Activated effector memory CD4-positive, alpha-beta T cell treated with anti-CD3 and anti-CD28 coated beads, Interleukin-2, amount 50 U/mL, for 16 hours (primary cell): ENCODE measurements at regions not wholly inside any gene's neighbourhood (a gene's known extent, or its start where the extent isn't known, plus 50 kb on each side); places are given as distances from the start of the nearest gene placed in this dataset.

Experiments
- DNase-seq: peaks from one replicate; pipeline ENCODE4 v3.0.0-alpha.2; 2020

- no peak for DNase-seq
Observed at GRCh38 chr4:108398316-108398715, 222.1 kb upstream of the RPL34 start.

- DNase-seq, result no peak
Observed at GRCh38 chr4:108397850-108398249, 222.5 kb upstream of the RPL34 start.

- DNase-seq, result no peak
Observed at GRCh38 chr4:108396900-108397497, 223.4 kb upstream of the RPL34 start.

- no peak for DNase-seq
Observed at GRCh38 chr4:108395786-108396185, 224.6 kb upstream of the RPL34 start.

GRCh38 chr4:108393890-108394472 is 225.2 kb upstream of the LEF1 start:
- no peak for DNase-seq

- no peak for DNase-seq
Observed at GRCh38 chr4:108391701-108392455, 223.1 kb upstream of the LEF1 start.

GRCh38 chr4:108385076-108385475 is 216.3 kb upstream of the LEF1 start:
- no peak for DNase-seq

- DNase-seq, result no peak
Observed at GRCh38 chr4:108384544-108384943, 215.8 kb upstream of the LEF1 start.

- DNase-seq, result no peak
Observed at GRCh38 chr4:108383157-108383556, 214.4 kb upstream of the LEF1 start.

GRCh38 chr4:108382751-108383150 is 214.0 kb upstream of the LEF1 start:
- DNase-seq, result no peak

GRCh38 chr4:108378164-108378563 is 209.4 kb upstream of the LEF1 start:
- DNase-seq, result no peak

GRCh38 chr4:108377021-108377420 is 208.3 kb upstream of the LEF1 start:
- DNase-seq, result no peak

GRCh38 chr4:108375434-108375833 is 206.7 kb upstream of the LEF1 start:
- no peak for DNase-seq

- peak; percentile 68 for DNase-seq
Observed at GRCh38 chr4:108372681-108373080, 203.9 kb upstream of the LEF1 start.

GRCh38 chr4:108371282-108371681 is 202.6 kb upstream of the LEF1 start:
- DNase-seq, result no peak

- DNase-seq, result no peak
Observed at GRCh38 chr4:108370291-108371141, 201.8 kb upstream of the LEF1 start.

GRCh38 chr4:108369035-108369655 is 200.4 kb upstream of the LEF1 start:
- DNase-seq, result no peak

- DNase-seq, result no peak
Observed at GRCh38 chr4:108367751-108368150, 199.0 kb upstream of the LEF1 start.

GRCh38 chr4:108366716-108367115 is 198.0 kb upstream of the LEF1 start:
- no peak for DNase-seq

- no peak for DNase-seq
Observed at GRCh38 chr4:108365551-108365950, 196.8 kb upstream of the LEF1 start.

- no peak for DNase-seq
Observed at GRCh38 chr4:108361886-108362285, 193.2 kb upstream of the LEF1 start.

- DNase-seq, result no peak
Observed at GRCh38 chr4:108361446-108361820, 192.7 kb upstream of the LEF1 start.
